K562 (cell line): ENCODE measurements at regions not wholly inside any gene's neighbourhood (a gene's known extent, or its start where the extent isn't known, plus 50 kb on each side); places are given as distances from the start of the nearest gene placed in this dataset.

Source experiments
- ATAC-seq: fragments of 200-7000 bp; cut with Tn5 transposase; 3 replicates; pipeline ENCODE4 v1.9.1; 2020; ENCODE audit warnings: moderate library complexity
- BruUV-seq: library from RNA; stranded (reverse); fragments of 400-500 nt; replicated peaks from 2 replicates; lab custom pipeline; 2021; lab: Mats Ljungman, UMichigan
- CTCF ChIA-PET: fragments of 300-600 bp; formaldehyde crosslinking; extraction: SDS; loops from one replicate; lab custom pipeline; 2021; ENCODE audit warnings: low intra/inter-chr PET ratio; lab: Yijun Ruan, JAX
- POLR2A ChIA-PET: fragments of 300-600, 350-650 bp; sonication (Branson Sonifier 250); formaldehyde crosslinking; extraction: SDS; loops from one replicate; lab custom pipeline; 2021; ENCODE audit warnings: antibody characterized with exemption, inconsistent platforms; lab: Yijun Ruan, JAX
- DNase-seq, 4 experiments: peaks; one replicate each; pipeline versions ENCODE4 v3.0.0 to v3.0.0-alpha.2; 2011 to 2018; ENCODE audit warnings: low spot score in 3 of 4, mixed read lengths in 3 of 4; ENCODE audit errors: extremely low read depth in 1 of 4
- FAIRE-seq: peaks from 2 replicates; lab custom pipeline; 2011; peaks lifted over from hg19 to GRCh38; lab: Jason Lieb, UNC
- H2AFZ ChIP-seq: 2 replicates; pipeline ENCODE4 v1.6.0; 2011; ENCODE audit warnings: low read depth, low read length, control low read depth, inconsistent platforms
- H3K27ac ChIP-seq: fragments of 200-600 bp; 3 replicates; pipeline ENCODE4 v1.8.0; 2011; ENCODE audit warnings: low read depth, mild to moderate bottlenecking, control low read depth, inconsistent platforms, low read length, moderate library complexity, mixed read lengths; ENCODE audit errors: extremely low read depth
- H3K27me3 ChIP-seq, 2 experiments: fragments of 300-600 bp in 1 of 2; 2 replicates in 1 of 2; 3 replicates in 1 of 2; pipeline versions ENCODE4 v1.6.0 to v1.8.0; 2011; ENCODE audit warnings: inconsistent platforms in 2 of 2, low read length in 2 of 2, mild to moderate bottlenecking in 1 of 2, mixed read lengths in 1 of 2, moderate library complexity in 1 of 2; ENCODE audit not compliant: control insufficient read depth in 2 of 2, insufficient read depth in 2 of 2
- H3K36me3 ChIP-seq: fragments of 300-600 bp; 3 replicates; pipeline ENCODE4 v1.8.0; 2011; ENCODE audit warnings: mild to moderate bottlenecking, low read length, inconsistent platforms; ENCODE audit not compliant: control insufficient read depth, insufficient read depth
- H3K4me1 ChIP-seq, 2 experiments: fragments of 200-600 bp in 1 of 2; replicated peaks in 1 of 2; 2 replicates in 1 of 2; 3 replicates in 1 of 2; pipeline versions ENCODE4 v1.5.1 to v1.8.0; 2011; ENCODE audit warnings: inconsistent platforms in 2 of 2, low read length in 2 of 2, mild to moderate bottlenecking in 1 of 2, mixed read lengths in 1 of 2, moderate library complexity in 1 of 2; ENCODE audit not compliant: control insufficient read depth in 2 of 2, insufficient read depth in 2 of 2
- H3K4me2 ChIP-seq: 2 replicates; pipeline ENCODE4 v1.6.1; 2011; ENCODE audit warnings: low read length, control low read depth, inconsistent platforms, mixed read lengths; ENCODE audit not compliant: insufficient read depth
- H3K4me3 ChIP-seq: fragments of 200-600 bp; sonication (generic), shearing (Covaris generic); 2 replicates; pipeline ENCODE4 v1.5.1; 2016; ENCODE audit warnings: control low read depth, inconsistent platforms
- H3K79me2 ChIP-seq: fragments of 200-600 bp; 3 replicates; pipeline ENCODE4 v1.8.0; 2011; ENCODE audit warnings: low read length, inconsistent platforms; ENCODE audit not compliant: control insufficient read depth, insufficient read depth
- H3K9ac ChIP-seq, 2 experiments: 2 replicates each; pipeline versions ENCODE4 v1.6.0 to v1.6.1; 2011; ENCODE audit warnings: low read depth in 2 of 2, low read length in 2 of 2, control low read depth in 1 of 2, inconsistent platforms in 1 of 2, mild to moderate bottlenecking in 1 of 2, mixed read lengths in 1 of 2; ENCODE audit not compliant: insufficient read depth in 1 of 2
- H3K9me1 ChIP-seq: one replicate; pipeline ENCODE4 v1.6.0; 2011; ENCODE audit warnings: inconsistent platforms, mild to moderate bottlenecking, low read length, moderate library complexity; ENCODE audit not compliant: control insufficient read depth, insufficient read depth
- H3K9me3 ChIP-seq: replicated peaks from 2 replicates; pipeline ENCODE4 v1.5.1; 2011; ENCODE audit warnings: low read depth, low read length, inconsistent platforms; ENCODE audit not compliant: control insufficient read depth, insufficient read depth
- H4K20me1 ChIP-seq: replicated peaks from 2 replicates; pipeline ENCODE4 v1.6.1; 2011; ENCODE audit warnings: low read length, inconsistent platforms, mixed read lengths; ENCODE audit not compliant: control insufficient read depth, insufficient read depth
- CHD4 ChIP-seq: fragments of 200-600 bp; sonication (generic); IDR thresholded peaks from 3 replicates; pipeline ENCODE4 v1.6.1; 2012; ENCODE audit warnings: low read depth, mild to moderate bottlenecking, mixed read lengths, low read length, inconsistent platforms; ENCODE audit not compliant: insufficient read depth, insufficient replicate concordance, poor library complexity, severe bottlenecking
- EWSR1 ChIP-seq: fragments of 450-650 bp; IDR thresholded peaks from 2 replicates; pipeline ENCODE4 v1.6.1; 2018; ENCODE audit warnings: borderline replicate concordance, mild to moderate bottlenecking, low read depth, moderate library complexity; ENCODE audit not compliant: partially characterized antibody
- RFX5 ChIP-seq: IDR thresholded peaks from 2 replicates; pipeline ENCODE4 v1.6.1; 2011; ENCODE audit warnings: low read depth, mild to moderate bottlenecking, improper control_type of control experiment, low read length
- SIX5 ChIP-seq, 2 experiments: IDR thresholded peaks; 2 replicates each; pipeline ENCODE4 v1.6.1; 2011; ENCODE audit warnings: low read length in 2 of 2, borderline replicate concordance in 1 of 2, low read depth in 1 of 2, mild to moderate bottlenecking in 1 of 2, moderate library complexity in 1 of 2; ENCODE audit not compliant: insufficient read depth in 1 of 2
- ZNF143 ChIP-seq: sonication (generic); formaldehyde crosslinking; IDR thresholded peaks from 2 replicates; pipeline ENCODE4 v1.9.0; 2022; ENCODE audit warnings: mild to moderate bottlenecking, missing genetic modification reagents
- ZNF224 ChIP-seq: sonication (generic); formaldehyde crosslinking; IDR thresholded peaks from 2 replicates; pipeline ENCODE4 v1.8.0; 2022; ENCODE audit warnings: mild to moderate bottlenecking, missing genetic modification reagents
- ZNF407 ChIP-seq: fragments of 450-650 bp; IDR thresholded peaks from 2 replicates; pipeline ENCODE4 v1.6.1; 2016; ENCODE audit warnings: low read depth
- ZNF79 ChIP-seq: fragments of 250-450 bp; sonication (Bioruptor Pico); IDR thresholded peaks from 2 replicates; pipeline ENCODE4 v1.4.0; 2020; ENCODE audit warnings: low read depth, mild to moderate bottlenecking, moderate library complexity
- WGBS: fragments of 100-300 bp; shearing (Covaris generic); methylation state at CpG from one replicate; pipeline ENCODE4 v1.1.6; 2016; ENCODE audit warnings: low coverage, mixed read lengths; ENCODE audit not compliant: insufficient coverage; ENCODE audit errors: missing lambda C conversion rate; 5-methylcytosine and 5-hydroxymethylcytosine counted together
- in situ Hi-C: fragments of 300-500 bp; cut with MboI; formaldehyde crosslinking; loops from 4 replicates; pipeline ENCODE4 v1.15.0; 2018; ENCODE audit warnings: inconsistent platforms, mixed read lengths
- intact Hi-C: fragments of 100-400 bp; cut with micrococcal nuclease; formaldehyde crosslinking; loops from 2 replicates; pipeline ENCODE4 v1.14.2; 2022

DNA sequence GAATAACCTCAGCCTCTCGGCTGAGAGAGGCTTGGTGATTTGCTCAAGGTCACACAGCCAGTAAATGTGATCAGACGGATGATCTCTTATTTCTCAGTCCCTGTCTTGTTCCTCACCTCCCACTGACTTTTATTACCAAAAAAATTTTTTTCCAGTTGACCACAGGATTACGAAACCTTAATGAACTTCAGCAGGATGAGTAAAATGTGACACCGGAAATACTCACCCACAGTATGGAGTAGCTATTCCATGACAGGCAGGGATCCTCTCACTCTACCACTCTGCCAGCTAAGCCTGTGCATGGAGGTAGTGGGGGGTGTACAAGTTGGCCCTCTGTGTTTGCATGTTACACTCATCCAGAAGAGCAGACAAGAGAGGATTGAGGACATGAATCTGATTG is 916.4 kb downstream of the UQCRFS1 start:
- no TSS peak for BruUV-seq
- Histone ChIP-seq H3K4me1 (no peaks in the 10 kb centered on the region), H3K9me1 (no peaks in the 10 kb centered on the region), H3K79me2 (no peaks in the 10 kb centered on the region), H3K27me3 (no peaks in the 10 kb centered on the region), H3K4me2 (no peak overlapping the region), H3K4me3 (no peak overlapping the region), H4K20me1 (no peaks in the 10 kb centered on the region), H3K9ac (no peak overlapping the region), H3K36me3 (no peaks in the 10 kb centered on the region), H2AFZ (no peak overlapping the region), H3K27ac (no peak overlapping the region), H3K9me3 (no peaks in the 10 kb centered on the region)
- no peak for FAIRE-seq
- in situ Hi-C loops (no loop called here), intact Hi-C loops (no loop called here)
- 0% methylated on average over 4 of the region's 4 CpGs for WGBS
- CTCF ChIA-PET, result no interaction called here
- TF ChIP-seq ZNF407 (no peak), RFX5 (no peak), EWSR1 (no peak), SIX5 (IDR thresholded peaks at IDR 0.05; ENCODE audit: borderline replicate concordance in 1 of 2, insufficient read depth in 1 of 2, low read depth in 1 of 2, low read length in 2 of 2) (no peak), ZNF143 (CRISPR knock-in tag) (no peak), ZNF79 (CRISPR knock-in tag) (no peak), CHD4 (no peak), ZNF224 (no peak)
- no peak for ATAC-seq
- POLR2A ChIA-PET, result interaction anchor here (0.6 kb wide), 1 partner anchor 11 kb away, joined by 3 read pairs; no protein-coding TSS in a partner anchor
- no peak for DNase-seq
